Trophoblast cell (in vitro differentiated cells and primary cell): ENCODE measurements at regions not wholly inside any gene's neighbourhood (a gene's known extent, or its start where the extent isn't known, plus 50 kb on each side); places are given as distances from the start of the nearest gene placed in this dataset.

Experiments used
- DNase-seq, 2 donors: peaks; one replicate each; pipeline ENCODE4 v3.0.0-alpha.2; 2016
- H2AFZ ChIP-seq: 2 replicates; pipeline ENCODE4 v1.6.1; 2013; ENCODE audit warnings: low read length, moderate library complexity, mild to moderate bottlenecking; ENCODE audit not compliant: insufficient read depth, poor library complexity
- H2AK5ac ChIP-seq: 2 replicates; pipeline ENCODE4 v1.6.1; 2013; ENCODE audit warnings: mild to moderate bottlenecking, low read length
- H2BK120ac ChIP-seq: 2 replicates; pipeline ENCODE4 v1.6.1; 2013; ENCODE audit warnings: low read length, mild to moderate bottlenecking, moderate library complexity; ENCODE audit not compliant: insufficient read depth, poor library complexity
- H2BK12ac ChIP-seq: 2 replicates; pipeline ENCODE4 v1.6.1; 2013; ENCODE audit warnings: mild to moderate bottlenecking, low read length, moderate library complexity
- H2BK5ac ChIP-seq: 2 replicates; pipeline ENCODE4 v1.6.1; 2013; ENCODE audit warnings: low read length, low read depth, moderate library complexity, mild to moderate bottlenecking; ENCODE audit not compliant: poor library complexity
- H3K14ac ChIP-seq: 2 replicates; pipeline ENCODE4 v1.6.1; 2013; ENCODE audit warnings: mild to moderate bottlenecking, low read length
- H3K18ac ChIP-seq: 2 replicates; pipeline ENCODE4 v1.6.1; 2013; ENCODE audit warnings: mild to moderate bottlenecking, low read length
- H3K23ac ChIP-seq: 2 replicates; pipeline ENCODE4 v1.6.1; 2013; ENCODE audit warnings: low read length
- H3K27ac ChIP-seq: 2 replicates; pipeline ENCODE4 v1.5.1; 2013; ENCODE audit warnings: low read depth, mild to moderate bottlenecking, inconsistent platforms, low read length, moderate library complexity
- H3K27me3 ChIP-seq: 2 replicates; pipeline ENCODE4 v1.6.1; 2013; ENCODE audit warnings: inconsistent platforms, mild to moderate bottlenecking, low read length, moderate library complexity; ENCODE audit not compliant: insufficient read depth
- H3K36me3 ChIP-seq, 2 experiments: 1 replicate in 1 of 2; 2 replicates in 1 of 2; pipeline ENCODE4 v1.6.1; 2013; ENCODE audit warnings: low read length in 2 of 2, mild to moderate bottlenecking in 2 of 2, moderate library complexity in 1 of 2; ENCODE audit not compliant: insufficient read depth in 2 of 2, control insufficient read depth in 1 of 2
- H3K4ac ChIP-seq: 2 replicates; pipeline ENCODE4 v1.6.1; 2013; ENCODE audit warnings: low read depth, mild to moderate bottlenecking, low read length, moderate library complexity
- H3K4me1 ChIP-seq, 2 experiments: 1 replicate in 1 of 2; 2 replicates in 1 of 2; pipeline ENCODE4 v1.6.1; 2013; ENCODE audit warnings: low read length in 2 of 2, mild to moderate bottlenecking in 2 of 2, moderate library complexity in 1 of 2; ENCODE audit not compliant: insufficient read depth in 2 of 2, control insufficient read depth in 1 of 2
- H3K4me2 ChIP-seq: 2 replicates; pipeline ENCODE4 v1.6.1; 2013; ENCODE audit warnings: inconsistent platforms, mild to moderate bottlenecking, low read length, moderate library complexity
- H3K4me3 ChIP-seq: 2 replicates; pipeline ENCODE4 v1.5.1; 2013; ENCODE audit warnings: mild to moderate bottlenecking, low read depth, low read length, inconsistent platforms
- H3K79me1 ChIP-seq: one replicate; pipeline ENCODE4 v1.6.1; 2013; ENCODE audit warnings: low read length
- H3K79me2 ChIP-seq: 2 replicates; pipeline ENCODE4 v1.6.1; 2013; ENCODE audit warnings: low read length, mild to moderate bottlenecking; ENCODE audit not compliant: control insufficient read depth, insufficient read depth, poor library complexity
- H3K9ac ChIP-seq: 2 replicates; pipeline ENCODE4 v1.6.1; 2013; ENCODE audit warnings: mild to moderate bottlenecking, low read length
- H3K9me3 ChIP-seq: 2 replicates; pipeline ENCODE4 v1.6.1; 2013; ENCODE audit warnings: low read depth, mild to moderate bottlenecking, control low read depth, inconsistent platforms, low read length; ENCODE audit not compliant: insufficient read depth
- H4K12ac ChIP-seq: 2 replicates; pipeline ENCODE4 v1.6.1; 2013; ENCODE audit warnings: low read depth, mild to moderate bottlenecking, low read length, moderate library complexity
- H4K8ac ChIP-seq: 2 replicates; pipeline ENCODE4 v1.6.1; 2013; ENCODE audit warnings: low read depth, mild to moderate bottlenecking, low read length, moderate library complexity
- H4K91ac ChIP-seq: one replicate; pipeline ENCODE4 v1.6.1; 2013; ENCODE audit warnings: low read depth, mild to moderate bottlenecking, low read length, moderate library complexity
- WGBS: extraction: QIAGEN DNeasy Blood & Tissue Kit; methylation state at CpG from one replicate; pipeline ENCODE4 v1.1.7; 2013; ENCODE audit warnings: missing lambda C conversion rate; ENCODE audit not compliant: insufficient read length, insufficient coverage; ENCODE audit errors: extremely low coverage; 5-methylcytosine and 5-hydroxymethylcytosine counted together

- no peak overlapping the region for H4K8ac ChIP-seq
- no peak overlapping the region for H2BK120ac ChIP-seq
- no peak overlapping the region for H2AK5ac ChIP-seq
- H2BK12ac ChIP-seq, result no peak overlapping the region
- WGBS, result no CpG with 5 or more reads among the region's 1 CpG
- H4K12ac ChIP-seq, result no peak overlapping the region
- H3K79me2 ChIP-seq, result no peaks in the 10 kb centered on the region
- no peak overlapping the region for H3K9ac ChIP-seq
- no peak overlapping the region for H4K91ac ChIP-seq
- no peak overlapping the region for H3K4me3 ChIP-seq
- DNase-seq, result no peak
- no peak overlapping the region for H3K4ac ChIP-seq
- no peaks in the 10 kb centered on the region for H3K9me3 ChIP-seq
- H3K4me2 ChIP-seq, result no peak overlapping the region
- H3K79me1 ChIP-seq, result no peaks in the 10 kb centered on the region
- peaks cover 0 to 2% of the 10 kb centered on the region in 2 experiments for H3K4me1 ChIP-seq
- H3K36me3 ChIP-seq, result no peaks in the 10 kb centered on the region
- H3K18ac ChIP-seq, result no peak overlapping the region
- no peak overlapping the region for H2BK5ac ChIP-seq
- H3K23ac ChIP-seq, result no peak overlapping the region
- no peak overlapping the region for H2AFZ ChIP-seq
- H3K27ac ChIP-seq, result no peak overlapping the region
- H3K14ac ChIP-seq, result no peak overlapping the region
- no peaks in the 10 kb centered on the region for H3K27me3 ChIP-seq
These were observed 674.8 kb upstream of the INTU start for GRCh38 chr4:126957987-126958386.

- H3K4ac ChIP-seq, result no peak overlapping the region
- no peaks in the 10 kb centered on the region for H3K9me3 ChIP-seq
- H3K79me2 ChIP-seq, result no peaks in the 10 kb centered on the region
- no peak overlapping the region for H3K9ac ChIP-seq
- H3K27ac ChIP-seq, result no peak overlapping the region
- no peak for DNase-seq
- no peak overlapping the region for H2AFZ ChIP-seq
- H4K8ac ChIP-seq, result no peak overlapping the region
- H3K4me1 ChIP-seq, result peaks cover 0 to 2% of the 10 kb centered on the region in 2 experiments
- no peak overlapping the region for H3K4me2 ChIP-seq
- no peak overlapping the region for H2BK5ac ChIP-seq
- H3K23ac ChIP-seq, result no peak overlapping the region
- H3K14ac ChIP-seq, result no peak overlapping the region
- no peak overlapping the region for H4K91ac ChIP-seq
- H3K36me3 ChIP-seq, result no peaks in the 10 kb centered on the region
- H2BK120ac ChIP-seq, result no peak overlapping the region
- H2AK5ac ChIP-seq, result no peak overlapping the region
- no peak overlapping the region for H3K18ac ChIP-seq
- no peak overlapping the region for H3K4me3 ChIP-seq
- no peak overlapping the region for H4K12ac ChIP-seq
- H2BK12ac ChIP-seq, result no peak overlapping the region
- H3K27me3 ChIP-seq, result no peaks in the 10 kb centered on the region
- H3K79me1 ChIP-seq, result no peaks in the 10 kb centered on the region
These were observed 674.3 kb upstream of the INTU start for GRCh38 chr4:126958482-126958881.

GRCh38 chr4:126959056-126959745 is 673.6 kb upstream of the INTU start:
- Histone ChIP-seq H4K8ac (no peak overlapping the region), H3K4me1 (peaks cover 0 to 2% of the 10 kb centered on the region in 2 experiments), H3K9me3 (no peaks in the 10 kb centered on the region), H3K27me3 (no peaks in the 10 kb centered on the region), H2BK12ac (no peak overlapping the region), H2AK5ac (no peak overlapping the region), H3K14ac (no peak overlapping the region), H3K23ac (no peak overlapping the region), H3K79me1 (no peaks in the 10 kb centered on the region), H3K36me3 (no peaks in the 10 kb centered on the region), H3K4me3 (no peak overlapping the region), H3K9ac (no peak overlapping the region), H4K91ac (no peak overlapping the region), H3K18ac (no peak overlapping the region), H2BK5ac (no peak overlapping the region), H3K79me2 (no peaks in the 10 kb centered on the region), H4K12ac (no peak overlapping the region), H3K27ac (no peak overlapping the region), H3K4me2 (no peak overlapping the region), H2BK120ac (no peak overlapping the region), H2AFZ (no peak overlapping the region), H3K4ac (no peak overlapping the region)
- DNase-seq, result no peak
- no CpG with 5 or more reads among the region's 3 CpGs for WGBS

GRCh38 chr4:126960760-126961159 is 672.0 kb upstream of the INTU start:
- Histone ChIP-seq H2AK5ac (no peak overlapping the region), H3K27ac (no peak overlapping the region), H3K23ac (no peak overlapping the region), H3K79me2 (no peaks in the 10 kb centered on the region), H4K8ac (no peak overlapping the region), H3K4ac (no peak overlapping the region), H4K12ac (no peak overlapping the region), H3K4me1 (no peaks in the 10 kb centered on the region), H2BK120ac (no peak overlapping the region), H2BK12ac (no peak overlapping the region), H3K4me3 (no peak overlapping the region), H3K14ac (no peak overlapping the region), H3K9ac (no peak overlapping the region), H3K27me3 (no peaks in the 10 kb centered on the region), H3K36me3 (no peaks in the 10 kb centered on the region), H3K18ac (no peak overlapping the region), H2AFZ (no peak overlapping the region), H3K9me3 (no peaks in the 10 kb centered on the region), H3K79me1 (no peaks in the 10 kb centered on the region), H3K4me2 (no peak overlapping the region), H2BK5ac (no peak overlapping the region), H4K91ac (no peak overlapping the region)
- DNase-seq, result no peak
